ENCODE measurements at regions not wholly inside any gene's neighbourhood (a gene's known extent, or its start where the extent isn't known, plus 50 kb on each side); places are given as distances from the start of the nearest gene placed in this dataset.

- no peak for TF ChIP-seq CTCF (IDR thresholded peaks at IDR 0.05; ENCODE audit: insufficient read depth, low read length, poor library complexity, severe bottlenecking)
- TF ChIP-seq EZH2phosphoT487 (conservative IDR thresholded peaks at IDR 0.05; ENCODE audit: low read length), result no peak
Measured at GRCh38 chr22:49550141-49550430, 277.6 kb downstream of the BRD1 start.
